ENCODE measurements at regions not wholly inside any gene's neighbourhood (a gene's known extent, or its start where the extent isn't known, plus 50 kb on each side); places are given as distances from the start of the nearest gene placed in this dataset.

DNA sequence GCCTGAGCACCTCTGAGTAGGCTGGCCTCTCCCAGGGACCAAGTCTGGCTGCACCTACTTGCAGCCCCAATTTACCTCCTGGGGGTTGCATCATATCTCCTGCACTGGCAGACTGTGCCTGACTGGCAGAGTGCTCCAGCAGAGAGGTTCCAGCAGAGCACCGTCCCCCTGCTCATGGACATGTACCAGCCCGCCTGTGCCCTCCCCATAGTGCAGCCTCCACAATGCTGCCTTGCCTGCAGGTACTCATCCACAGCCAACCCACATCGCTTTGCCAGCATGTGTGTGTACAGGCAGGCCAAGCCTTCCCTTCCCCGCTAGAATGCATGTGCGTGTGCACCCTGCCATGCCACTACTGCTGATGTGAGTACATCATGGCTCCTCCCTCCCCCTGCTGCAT lies 105.5 kb upstream of the NPSR1 start:
- TF ChIP-seq, protein P1, sequence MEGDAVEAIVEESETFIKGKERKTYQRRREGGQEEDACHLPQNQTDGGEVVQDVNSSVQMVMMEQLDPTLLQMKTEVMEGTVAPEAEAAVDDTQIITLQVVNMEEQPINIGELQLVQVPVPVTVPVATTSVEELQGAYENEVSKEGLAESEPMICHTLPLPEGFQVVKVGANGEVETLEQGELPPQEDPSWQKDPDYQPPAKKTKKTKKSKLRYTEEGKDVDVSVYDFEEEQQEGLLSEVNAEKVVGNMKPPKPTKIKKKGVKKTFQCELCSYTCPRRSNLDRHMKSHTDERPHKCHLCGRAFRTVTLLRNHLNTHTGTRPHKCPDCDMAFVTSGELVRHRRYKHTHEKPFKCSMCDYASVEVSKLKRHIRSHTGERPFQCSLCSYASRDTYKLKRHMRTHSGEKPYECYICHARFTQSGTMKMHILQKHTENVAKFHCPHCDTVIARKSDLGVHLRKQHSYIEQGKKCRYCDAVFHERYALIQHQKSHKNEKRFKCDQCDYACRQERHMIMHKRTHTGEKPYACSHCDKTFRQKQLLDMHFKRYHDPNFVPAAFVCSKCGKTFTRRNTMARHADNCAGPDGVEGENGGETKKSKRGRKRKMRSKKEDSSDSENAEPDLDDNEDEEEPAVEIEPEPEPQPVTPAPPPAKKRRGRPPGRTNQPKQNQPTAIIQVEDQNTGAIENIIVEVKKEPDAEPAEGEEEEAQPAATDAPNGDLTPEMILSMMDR (IDR thresholded peaks at IDR 0.05) = no peak
- TF ChIP-seq POLR2AphosphoS5 (IDR thresholded peaks at IDR 0.05) = no peak

Measured in prostate gland (tissue), 2 donors.